ENCODE measurements at regions not wholly inside any gene's neighbourhood (a gene's known extent, or its start where the extent isn't known, plus 50 kb on each side); places are given as distances from the start of the nearest gene placed in this dataset.

GRCh38 chr3:124504332-124505059, 225.8 kb upstream of the UMPS start:
- TF ChIP-seq CTCF (IDR thresholded peaks at IDR 0.05; ENCODE audit: insufficient read depth, low read length, poor library complexity, severe bottlenecking), result no peak
- no peak for TF ChIP-seq EZH2phosphoT487 (conservative IDR thresholded peaks at IDR 0.05; ENCODE audit: low read length)

Data from SU-DHL-6 (cell line).